Adrenal gland (tissue), 9 donors: ENCODE measurements at regions not wholly inside any gene's neighbourhood (a gene's known extent, or its start where the extent isn't known, plus 50 kb on each side); places are given as distances from the start of the nearest gene placed in this dataset.

ENCODE experiments used
- DNase-seq, 7 donors: peaks; one replicate each; pipeline ENCODE4 v3.0.0-alpha.2; 2019 to 2020
- H3K27ac ChIP-seq, 5 donors: fragments of 200-600 bp; sonication (generic) in 4 of 5; 1 replicate in 3 of 5; 2 replicates in 2 of 5; pipeline versions ENCODE4 v1.5.1 to v1.8.0; 2016 to 2020; ENCODE audit warnings: mild to moderate bottlenecking in 1 of 5
- H3K27me3 ChIP-seq: fragments of 200-600 bp; 2 replicates; pipeline ENCODE4 v1.8.0; 2021
- H3K36me3 ChIP-seq, 2 donors: fragments of 200-600 bp; replicated peaks in 1 of 2; 1 replicate in 1 of 2; 2 replicates in 1 of 2; pipeline versions ENCODE4 v1.5.1 to v1.8.0; 2018 to 2022
- H3K4me1 ChIP-seq, 2 donors: fragments of 200-600 bp; replicated peaks in 1 of 2; 1 replicate in 1 of 2; 2 replicates in 1 of 2; pipeline versions ENCODE4 v1.5.1 to v1.8.0; 2018 to 2021
- H3K4me3 ChIP-seq, 4 donors: fragments of 200-600 bp; sonication (generic) in 3 of 4; one replicate each; pipeline ENCODE4 v1.5.1; 2016 to 2018
- H3K9me3 ChIP-seq, 3 donors: fragments of 200-600 bp; sonication (generic) in 1 of 3; replicated peaks in 1 of 3; 1 replicate in 2 of 3; 2 replicates in 1 of 3; pipeline versions ENCODE4 v1.5.1 to v1.8.0; 2016 to 2021
- POLR2A ChIP-seq, 2 donors: fragments of 450-650 bp; IDR thresholded peaks; one replicate each; pipeline ENCODE4 v1.6.1; 2017; ENCODE audit warnings: antibody characterized with exemption in 2 of 2, mild to moderate bottlenecking in 2 of 2, moderate library complexity in 1 of 2
- WGBS, 4 donors: extraction: QIAGEN DNeasy Blood & Tissue Kit in 2 of 4; methylation state at CpG; one replicate each; pipeline versions ENCODE4 v1.1.5 to v1.1.7; 2013 to 2017; 5-methylcytosine and 5-hydroxymethylcytosine counted together
- intact Hi-C, 2 donors: fragments of 100-400 bp; cut with DNase I; formaldehyde crosslinking; loops; one replicate each; pipeline versions ENCODE4 v1.14.1 to v1.15.0; 2022 to 2023
- TF ChIP-seq, protein P1 (sequence below), 6 experiments: fragments of 450-650 bp in 4 of 6; fragments of 200-600 bp in 2 of 6; sonication (generic) in 1 of 6; IDR thresholded peaks; 1 replicate in 5 of 6; 2 replicates in 1 of 6; pipeline versions ENCODE4 v1.5.1 to v1.8.0; 2016 to 2021; ENCODE audit warnings: antibody characterized with exemption in 6 of 6, mild to moderate bottlenecking in 2 of 6, moderate library complexity in 1 of 6
- donor health status: healthy with polysubstance abuse.
- donor health status: Bipolar disorder and iron deficiency.
- donor health status: DM: yes; HTN: yes; CAD: no.
- donor health status: DM: no; HTN: no; CAD: no.
- donor health status: DM: no; HTN: no; CAD: no.

DNA sequence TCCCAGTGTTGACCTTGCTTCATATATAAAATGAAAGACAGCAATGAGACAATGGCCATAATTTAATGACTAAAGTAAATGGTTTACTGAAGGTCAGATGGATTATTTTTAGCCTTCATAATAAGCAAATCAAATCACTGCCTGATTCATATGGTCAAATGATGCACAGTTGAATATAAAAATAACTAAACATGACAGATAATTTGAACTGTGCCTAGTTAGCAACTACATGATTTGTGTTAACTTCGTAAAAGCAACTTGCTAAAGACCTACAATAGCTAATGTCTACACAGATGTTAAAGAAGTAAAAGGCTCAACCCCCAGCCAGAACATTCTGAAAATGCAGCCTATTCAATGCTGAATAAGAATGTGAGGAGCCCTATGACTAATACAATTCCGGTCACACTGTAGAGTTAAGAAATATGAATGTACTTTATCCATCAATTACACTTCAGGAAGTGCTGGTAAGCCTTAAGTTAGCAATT is 590.8 kb upstream of the CDH2 start:
- intact Hi-C loops = no loop called here
- Histone ChIP-seq H3K36me3 (no peaks in the 10 kb centered on the region), H3K9me3 (no peaks in the 10 kb centered on the region), H3K27me3 (no peaks in the 10 kb centered on the region), H3K27ac (no peak overlapping the region), H3K4me1 (no peaks in the 10 kb centered on the region), H3K4me3 (no peak overlapping the region)
- DNase-seq = no peak
- TF ChIP-seq, protein P1, sequence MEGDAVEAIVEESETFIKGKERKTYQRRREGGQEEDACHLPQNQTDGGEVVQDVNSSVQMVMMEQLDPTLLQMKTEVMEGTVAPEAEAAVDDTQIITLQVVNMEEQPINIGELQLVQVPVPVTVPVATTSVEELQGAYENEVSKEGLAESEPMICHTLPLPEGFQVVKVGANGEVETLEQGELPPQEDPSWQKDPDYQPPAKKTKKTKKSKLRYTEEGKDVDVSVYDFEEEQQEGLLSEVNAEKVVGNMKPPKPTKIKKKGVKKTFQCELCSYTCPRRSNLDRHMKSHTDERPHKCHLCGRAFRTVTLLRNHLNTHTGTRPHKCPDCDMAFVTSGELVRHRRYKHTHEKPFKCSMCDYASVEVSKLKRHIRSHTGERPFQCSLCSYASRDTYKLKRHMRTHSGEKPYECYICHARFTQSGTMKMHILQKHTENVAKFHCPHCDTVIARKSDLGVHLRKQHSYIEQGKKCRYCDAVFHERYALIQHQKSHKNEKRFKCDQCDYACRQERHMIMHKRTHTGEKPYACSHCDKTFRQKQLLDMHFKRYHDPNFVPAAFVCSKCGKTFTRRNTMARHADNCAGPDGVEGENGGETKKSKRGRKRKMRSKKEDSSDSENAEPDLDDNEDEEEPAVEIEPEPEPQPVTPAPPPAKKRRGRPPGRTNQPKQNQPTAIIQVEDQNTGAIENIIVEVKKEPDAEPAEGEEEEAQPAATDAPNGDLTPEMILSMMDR (IDR thresholded peaks at IDR 0.05) = no peak
- TF ChIP-seq POLR2A (IDR thresholded peaks at IDR 0.05) = no peak
- 49 to 65% (median 60%) methylated on average over 2 of the region's 2 CpGs for WGBS, 4 donors

DNA sequence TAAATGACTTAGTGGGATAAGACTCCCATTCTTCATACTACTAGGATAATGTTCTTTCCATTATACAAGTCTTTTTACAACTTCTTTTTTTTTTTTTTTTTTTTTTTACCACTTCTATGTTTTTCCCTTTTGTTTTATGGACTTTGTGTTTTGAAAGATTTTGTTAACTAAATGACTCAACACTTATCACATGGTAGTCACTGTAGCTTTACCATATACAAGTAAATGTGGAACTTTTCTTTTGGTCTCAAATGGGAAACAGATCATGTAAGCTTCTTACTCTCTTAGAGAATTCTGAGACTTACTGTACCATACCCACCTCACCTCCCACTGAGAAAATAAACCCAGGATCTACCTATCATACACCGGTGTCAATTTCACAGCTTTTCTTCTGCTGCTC is 590.3 kb upstream of the CDH2 start:
- Histone ChIP-seq H3K27me3 (no peaks in the 10 kb centered on the region), H3K27ac (no peak overlapping the region), H3K9me3 (no peaks in the 10 kb centered on the region), H3K4me3 (no peak overlapping the region), H3K4me1 (no peaks in the 10 kb centered on the region), H3K36me3 (no peaks in the 10 kb centered on the region)
- 96 to 100% (median 98%) methylated on average over 1 of the region's 1 CpG for WGBS, 4 donors
- intact Hi-C loops = no loop called here
- TF ChIP-seq POLR2A (IDR thresholded peaks at IDR 0.05) = no peak
- TF ChIP-seq, protein P1 (IDR thresholded peaks at IDR 0.05) = no peak
- DNase-seq = no peak

DNA sequence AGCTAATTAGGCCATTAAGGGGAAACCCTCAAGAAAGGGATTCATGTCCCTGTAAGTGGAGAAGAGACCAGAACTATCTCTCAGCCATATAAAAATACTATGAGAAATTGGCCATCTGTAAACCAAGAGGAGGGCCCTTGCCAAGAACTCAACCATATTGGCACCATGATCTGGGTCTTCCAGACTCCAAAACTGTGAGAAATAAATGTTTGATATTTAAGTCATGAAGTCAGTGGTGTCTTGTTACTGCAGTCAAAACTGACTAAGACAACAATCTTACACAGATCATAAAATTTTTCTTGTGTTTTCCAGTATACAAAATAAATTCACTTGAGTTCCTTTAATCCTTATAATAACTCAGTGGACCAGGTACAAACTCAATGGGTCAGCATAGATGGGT is 589.8 kb upstream of the CDH2 start:
- intact Hi-C loops = no loop called here
- Histone ChIP-seq H3K36me3 (no peaks in the 10 kb centered on the region), H3K27ac (no peak overlapping the region), H3K4me1 (no peaks in the 10 kb centered on the region), H3K4me3 (no peak overlapping the region), H3K9me3 (no peaks in the 10 kb centered on the region), H3K27me3 (no peaks in the 10 kb centered on the region)
- DNase-seq = no peak
- TF ChIP-seq, protein P1 (IDR thresholded peaks at IDR 0.05) = no peak
- no peak for TF ChIP-seq POLR2A (IDR thresholded peaks at IDR 0.05)

DNA sequence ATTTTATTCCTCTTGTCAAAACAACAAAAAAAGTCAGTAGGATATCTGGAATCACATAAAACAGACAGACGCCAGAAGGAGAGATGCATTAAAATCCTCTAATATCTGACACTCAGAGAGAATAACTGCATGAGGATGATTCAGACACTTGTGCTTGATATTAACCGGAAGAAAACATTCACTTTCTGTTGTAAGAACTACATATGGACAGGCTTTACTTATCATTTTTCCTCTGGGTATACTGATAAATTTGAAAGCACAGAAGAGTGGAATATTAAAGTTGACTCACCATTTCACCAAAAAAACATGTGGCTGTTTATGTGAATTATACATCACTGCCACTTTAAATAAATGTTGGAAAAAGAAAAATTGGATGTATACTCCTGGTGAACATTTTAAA is 589.1 kb upstream of the CDH2 start:
- no peaks in the 10 kb centered on the region for H3K9me3 ChIP-seq
- WGBS, 4 donors = 53 to 74% (median 60%) methylated on average over 2 of the region's 2 CpGs
- H3K4me1 ChIP-seq = no peaks in the 10 kb centered on the region
- intact Hi-C loops = no loop called here
- no peak overlapping the region for H3K27ac ChIP-seq
- no peaks in the 10 kb centered on the region for H3K27me3 ChIP-seq
- no peaks in the 10 kb centered on the region for H3K36me3 ChIP-seq
- no peak for TF ChIP-seq POLR2A (IDR thresholded peaks at IDR 0.05)
- TF ChIP-seq, protein P1 (IDR thresholded peaks at IDR 0.05) = no peak
- no peak overlapping the region for H3K4me3 ChIP-seq
- no peak for DNase-seq
